ELF-1 (cell line): ENCODE measurements at regions not wholly inside any gene's neighbourhood (a gene's known extent, or its start where the extent isn't known, plus 50 kb on each side); places are given as distances from the start of the nearest gene placed in this dataset.
A peak's percentile ranks its signal among the peaks of the same experiment; 100 is the strongest.
"Not testable (repeated sequence)": the region's sequence is repeated elsewhere in the genome, so short reads cannot be mapped to it uniquely, and the experiment has no call there.

Experiments used
- DNase-seq: peaks from one replicate; pipeline ENCODE4 v3.0.0-alpha.2; 2016; ENCODE audit warnings: low read depth, low spot score

- no peak for DNase-seq
Measured at GRCh38 chr3:30518181-30518864, 88.1 kb upstream of the TGFBR2 start.

- DNase-seq = no peak
Measured at GRCh38 chr3:30518872-30519271, 87.5 kb upstream of the TGFBR2 start.

- DNase-seq = no peak
Measured at GRCh38 chr3:30520699-30521098, 85.7 kb upstream of the TGFBR2 start.

- no peak for DNase-seq
Measured at GRCh38 chr3:30521156-30521715, 85.2 kb upstream of the TGFBR2 start.

GRCh38 chr3:30522476-30522875 lies 83.9 kb upstream of the TGFBR2 start:
- DNase-seq = no peak

- no peak for DNase-seq
Measured at GRCh38 chr3:30523366-30523765, 83.0 kb upstream of the TGFBR2 start.

GRCh38 chr3:30524357-30525040 lies 81.9 kb upstream of the TGFBR2 start:
- no peak for DNase-seq

- no peak for DNase-seq
Measured at GRCh38 chr3:30526031-30526430, 80.4 kb upstream of the TGFBR2 start.

- no peak for DNase-seq
Measured at GRCh38 chr3:30527186-30527585, 79.2 kb upstream of the TGFBR2 start.

GRCh38 chr3:30527720-30528119 lies 78.7 kb upstream of the TGFBR2 start:
- no peak for DNase-seq

- no peak for DNase-seq
Measured at GRCh38 chr3:30530084-30530483, 76.3 kb upstream of the TGFBR2 start.

- peak; percentile 55 for DNase-seq
Measured at GRCh38 chr3:30531017-30531570, 75.3 kb upstream of the TGFBR2 start.

- DNase-seq = no peak
Measured at GRCh38 chr3:30535525-30535924, 70.9 kb upstream of the TGFBR2 start.

GRCh38 chr3:30538791-30539190 lies 67.6 kb upstream of the TGFBR2 start:
- no peak for DNase-seq

GRCh38 chr3:30539206-30539605 lies 67.2 kb upstream of the TGFBR2 start:
- DNase-seq = no peak

GRCh38 chr3:30539772-30540171 lies 66.6 kb upstream of the TGFBR2 start:
- no peak for DNase-seq

- DNase-seq = not testable (repeated sequence)
Measured at GRCh38 chr3:30541156-30541555, 65.2 kb upstream of the TGFBR2 start.

- no peak for DNase-seq
Measured at GRCh38 chr3:30542897-30543296, 63.5 kb upstream of the TGFBR2 start.

GRCh38 chr3:30544812-30545211 lies 61.6 kb upstream of the TGFBR2 start:
- DNase-seq = no peak

- DNase-seq = no peak
Measured at GRCh38 chr3:30546934-30547333, 59.5 kb upstream of the TGFBR2 start.

- no peak for DNase-seq
Measured at GRCh38 chr3:30547716-30548115, 58.7 kb upstream of the TGFBR2 start.

- peak; percentile 21 for DNase-seq
Measured at GRCh38 chr3:30548600-30548999, 57.8 kb upstream of the TGFBR2 start.

GRCh38 chr3:30549600-30549999 lies 56.8 kb upstream of the TGFBR2 start:
- peak; percentile 11 for DNase-seq
